ENCODE measurements at regions not wholly inside any gene's neighbourhood (a gene's known extent, or its start where the extent isn't known, plus 50 kb on each side); places are given as distances from the start of the nearest gene placed in this dataset.
"Not testable (repeated sequence)": the region's sequence is repeated elsewhere in the genome, so short reads cannot be mapped to it uniquely, and the experiment has no call there.

- H3K36me3 ChIP-seq (ENCODE audit: insufficient read depth, low read length); DNase-seq (ENCODE audit: insufficient read length, low spot score, missing footprints); H3K79me2 ChIP-seq (ENCODE audit: insufficient read depth, low read length); H4K20me1 ChIP-seq (ENCODE audit: insufficient read depth, low read length); H3K27ac ChIP-seq (ENCODE audit: low read depth, low read length); H2AFZ ChIP-seq (ENCODE audit: low read length); H3K4me1 ChIP-seq (ENCODE audit: insufficient read depth, low read length); H3K4me3 ChIP-seq (ENCODE audit: insufficient read depth, low read length); H3K27me3 ChIP-seq (ENCODE audit: insufficient read depth, low read length); H3K4me2 ChIP-seq (ENCODE audit: insufficient read depth, low read length); H3K9me3 ChIP-seq (ENCODE audit: low read depth, low read length): not testable (repeated sequence)
Observed at GRCh38 chr15:20124668-20125067, 416.9 kb downstream of the GOLGA6L6 start.

- no peaks in the 10 kb centered on the region for H3K9me3 ChIP-seq (ENCODE audit: low read depth, low read length)
- peak; percentile 22 for DNase-seq (ENCODE audit: insufficient read length, low spot score, missing footprints)
- no peak for TF ChIP-seq CTCF (IDR thresholded peaks at IDR 0.05; ENCODE audit: extremely low read depth, low read depth, low read length)
- H3K79me2 ChIP-seq (ENCODE audit: insufficient read depth, low read length), result no peaks in the 10 kb centered on the region
- H3K4me3 ChIP-seq (ENCODE audit: insufficient read depth, low read length), result no peak overlapping the region
- no peaks in the 10 kb centered on the region for H4K20me1 ChIP-seq (ENCODE audit: insufficient read depth, low read length)
- H3K27ac ChIP-seq (ENCODE audit: low read depth, low read length), result no peak overlapping the region
- no peaks in the 10 kb centered on the region for H3K27me3 ChIP-seq (ENCODE audit: insufficient read depth, low read length)
- no peak overlapping the region for H2AFZ ChIP-seq (ENCODE audit: low read length)
- no peaks in the 10 kb centered on the region for H3K36me3 ChIP-seq (ENCODE audit: insufficient read depth, low read length)
- no peak overlapping the region for H3K4me2 ChIP-seq (ENCODE audit: insufficient read depth, low read length)
- no peaks in the 10 kb centered on the region for H3K4me1 ChIP-seq (ENCODE audit: insufficient read depth, low read length)
Observed at GRCh38 chr15:20106026-20106425, 435.6 kb downstream of the GOLGA6L6 start.

GRCh38 chr15:20105011-20105990 is 436.3 kb downstream of the GOLGA6L6 start:
- H3K27me3 ChIP-seq (ENCODE audit: insufficient read depth, low read length); H4K20me1 ChIP-seq (ENCODE audit: insufficient read depth, low read length); H3K4me3 ChIP-seq (ENCODE audit: insufficient read depth, low read length); H2AFZ ChIP-seq (ENCODE audit: low read length); H3K4me2 ChIP-seq (ENCODE audit: insufficient read depth, low read length); DNase-seq (ENCODE audit: insufficient read length, low spot score, missing footprints); H3K4me1 ChIP-seq (ENCODE audit: insufficient read depth, low read length); H3K27ac ChIP-seq (ENCODE audit: low read depth, low read length); H3K79me2 ChIP-seq (ENCODE audit: insufficient read depth, low read length); H3K9me3 ChIP-seq (ENCODE audit: low read depth, low read length); H3K36me3 ChIP-seq (ENCODE audit: insufficient read depth, low read length): not testable (repeated sequence)

- not testable (repeated sequence) for H3K27me3 ChIP-seq (ENCODE audit: insufficient read depth, low read length); H3K27ac ChIP-seq (ENCODE audit: low read depth, low read length); H3K4me3 ChIP-seq (ENCODE audit: insufficient read depth, low read length); H3K36me3 ChIP-seq (ENCODE audit: insufficient read depth, low read length); H2AFZ ChIP-seq (ENCODE audit: low read length); DNase-seq (ENCODE audit: insufficient read length, low spot score, missing footprints); H3K4me2 ChIP-seq (ENCODE audit: insufficient read depth, low read length); H3K4me1 ChIP-seq (ENCODE audit: insufficient read depth, low read length); H3K9me3 ChIP-seq (ENCODE audit: low read depth, low read length); H4K20me1 ChIP-seq (ENCODE audit: insufficient read depth, low read length); H3K79me2 ChIP-seq (ENCODE audit: insufficient read depth, low read length)
Observed at GRCh38 chr15:20104551-20104950, 437.0 kb downstream of the GOLGA6L6 start.

- H2AFZ ChIP-seq (ENCODE audit: low read length), result not testable (repeated sequence)
Observed at GRCh38 chr15:20102862-20103261, 438.7 kb downstream of the GOLGA6L6 start.

GRCh38 chr15:20102209-20102608 is 439.4 kb downstream of the GOLGA6L6 start:
- not testable (repeated sequence) for H3K27me3 ChIP-seq (ENCODE audit: insufficient read depth, low read length); H3K4me3 ChIP-seq (ENCODE audit: insufficient read depth, low read length); H3K79me2 ChIP-seq (ENCODE audit: insufficient read depth, low read length); H3K9me3 ChIP-seq (ENCODE audit: low read depth, low read length); H4K20me1 ChIP-seq (ENCODE audit: insufficient read depth, low read length); H3K4me2 ChIP-seq (ENCODE audit: insufficient read depth, low read length); DNase-seq (ENCODE audit: insufficient read length, low spot score, missing footprints); H3K36me3 ChIP-seq (ENCODE audit: insufficient read depth, low read length); H2AFZ ChIP-seq (ENCODE audit: low read length); H3K4me1 ChIP-seq (ENCODE audit: insufficient read depth, low read length); H3K27ac ChIP-seq (ENCODE audit: low read depth, low read length)

More at GRCh38 chr15:20102862-20103261, 438.7 kb downstream of the GOLGA6L6 start:
- H3K4me3 ChIP-seq (ENCODE audit: insufficient read depth, low read length); H3K4me1 ChIP-seq (ENCODE audit: insufficient read depth, low read length); H3K79me2 ChIP-seq (ENCODE audit: insufficient read depth, low read length); H3K4me2 ChIP-seq (ENCODE audit: insufficient read depth, low read length); H3K27ac ChIP-seq (ENCODE audit: low read depth, low read length); H3K36me3 ChIP-seq (ENCODE audit: insufficient read depth, low read length); H4K20me1 ChIP-seq (ENCODE audit: insufficient read depth, low read length); H3K27me3 ChIP-seq (ENCODE audit: insufficient read depth, low read length); H3K9me3 ChIP-seq (ENCODE audit: low read depth, low read length); DNase-seq (ENCODE audit: insufficient read length, low spot score, missing footprints): not testable (repeated sequence)

GRCh38 chr15:20101281-20101680 is 440.3 kb downstream of the GOLGA6L6 start:
- not testable (repeated sequence) for H3K4me2 ChIP-seq (ENCODE audit: insufficient read depth, low read length); H3K79me2 ChIP-seq (ENCODE audit: insufficient read depth, low read length); H3K36me3 ChIP-seq (ENCODE audit: insufficient read depth, low read length); H3K4me1 ChIP-seq (ENCODE audit: insufficient read depth, low read length); DNase-seq (ENCODE audit: insufficient read length, low spot score, missing footprints); H3K9me3 ChIP-seq (ENCODE audit: low read depth, low read length); H3K27ac ChIP-seq (ENCODE audit: low read depth, low read length); H3K27me3 ChIP-seq (ENCODE audit: insufficient read depth, low read length); H2AFZ ChIP-seq (ENCODE audit: low read length); H4K20me1 ChIP-seq (ENCODE audit: insufficient read depth, low read length); H3K4me3 ChIP-seq (ENCODE audit: insufficient read depth, low read length)

GRCh38 chr15:20100604-20101270 is 440.9 kb downstream of the GOLGA6L6 start:
- H3K9me3 ChIP-seq (ENCODE audit: low read depth, low read length); H3K79me2 ChIP-seq (ENCODE audit: insufficient read depth, low read length); H3K4me2 ChIP-seq (ENCODE audit: insufficient read depth, low read length); DNase-seq (ENCODE audit: insufficient read length, low spot score, missing footprints); H3K4me1 ChIP-seq (ENCODE audit: insufficient read depth, low read length); H3K4me3 ChIP-seq (ENCODE audit: insufficient read depth, low read length); H3K27ac ChIP-seq (ENCODE audit: low read depth, low read length); H3K36me3 ChIP-seq (ENCODE audit: insufficient read depth, low read length); H4K20me1 ChIP-seq (ENCODE audit: insufficient read depth, low read length); H2AFZ ChIP-seq (ENCODE audit: low read length); H3K27me3 ChIP-seq (ENCODE audit: insufficient read depth, low read length): not testable (repeated sequence)
